ENCODE measurements at regions not wholly inside any gene's neighbourhood (a gene's known extent, or its start where the extent isn't known, plus 50 kb on each side); places are given as distances from the start of the nearest gene placed in this dataset.
"Not testable (repeated sequence)": the region's sequence is repeated elsewhere in the genome, so short reads cannot be mapped to it uniquely, and the experiment has no call there.

- H3K4me1 ChIP-seq, result no peaks in the 10 kb centered on the region
- no peaks in the 10 kb centered on the region for H3K27me3 ChIP-seq
- H3K4me3 ChIP-seq, result no peak overlapping the region
- intact Hi-C loops (cut with DNase I), result no loop called here
- no peak for FAIRE-seq
- TF ChIP-seq CTCF (IDR thresholded peaks at IDR 0.05), result no peak
- no peaks in the 10 kb centered on the region for H3K36me3 ChIP-seq
- no peak overlapping the region for H3K27ac ChIP-seq
- ATAC-seq, result no peak
- no peak for DNase-seq
- 84 to 97% methylated on average over 2 of the region's 2 CpGs for WGBS, 2 donors
- no peaks in the 10 kb centered on the region for H3K9me3 ChIP-seq
These were observed 227.8 kb upstream of the SPRY1 start for GRCh38 chr4:123168812-123169211.

DNA sequence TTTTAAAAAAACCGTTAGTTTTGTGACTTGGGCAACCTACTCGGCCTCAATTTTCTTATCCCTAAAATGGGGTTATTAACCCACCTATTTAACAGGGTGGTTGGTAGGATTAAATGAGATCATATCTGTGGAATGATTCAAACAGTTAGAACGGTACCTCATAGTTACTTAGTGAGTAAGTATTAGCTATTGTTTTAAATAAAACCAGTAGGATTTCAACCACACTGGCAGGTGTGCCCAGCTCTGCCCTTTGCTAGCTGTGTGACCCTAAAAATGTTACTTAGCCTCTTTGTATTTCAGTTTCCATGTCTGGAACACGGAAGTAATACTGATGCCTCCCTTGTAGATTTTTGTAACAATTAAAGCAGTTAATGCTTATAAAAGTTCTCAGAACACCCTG, 225.8 kb upstream of the SPRY1 start:
- no peak for ATAC-seq
- intact Hi-C loops (cut with DNase I), result no loop called here

GRCh38 chr4:123176605-123177004, 220.0 kb upstream of the SPRY1 start:
- FAIRE-seq (no peak), ATAC-seq (no peak), DNase-seq (no peak)
- no peak overlapping the region for H3K27ac ChIP-seq
- H3K4me1 ChIP-seq, result no peaks in the 10 kb centered on the region
- H3K9me3 ChIP-seq, result no peaks in the 10 kb centered on the region
- H3K36me3 ChIP-seq, result no peaks in the 10 kb centered on the region
- TF ChIP-seq CTCF (IDR thresholded peaks at IDR 0.05), result no peak
- WGBS, 2 donors, result 49 to 77% methylated on average over 2 of the region's 2 CpGs
- intact Hi-C loops (cut with DNase I), result no loop called here
- H3K4me3 ChIP-seq, result no peak overlapping the region
- no peaks in the 10 kb centered on the region for H3K27me3 ChIP-seq

More for the DNA sequence above, 225.8 kb upstream of the SPRY1 start:
- Histone ChIP-seq H3K4me1 (no peaks in the 10 kb centered on the region), H3K9me3 (no peaks in the 10 kb centered on the region), H3K27me3 (no peaks in the 10 kb centered on the region), H3K36me3 (no peaks in the 10 kb centered on the region), H3K27ac (no peak overlapping the region), H3K4me3 (no peak overlapping the region)
- TF ChIP-seq CTCF (IDR thresholded peaks at IDR 0.05), result no peak
- FAIRE-seq, result no peak
- DNase-seq, result no peak
- 88 to 95% methylated on average over 4 of the region's 4 CpGs for WGBS, 2 donors

DNA sequence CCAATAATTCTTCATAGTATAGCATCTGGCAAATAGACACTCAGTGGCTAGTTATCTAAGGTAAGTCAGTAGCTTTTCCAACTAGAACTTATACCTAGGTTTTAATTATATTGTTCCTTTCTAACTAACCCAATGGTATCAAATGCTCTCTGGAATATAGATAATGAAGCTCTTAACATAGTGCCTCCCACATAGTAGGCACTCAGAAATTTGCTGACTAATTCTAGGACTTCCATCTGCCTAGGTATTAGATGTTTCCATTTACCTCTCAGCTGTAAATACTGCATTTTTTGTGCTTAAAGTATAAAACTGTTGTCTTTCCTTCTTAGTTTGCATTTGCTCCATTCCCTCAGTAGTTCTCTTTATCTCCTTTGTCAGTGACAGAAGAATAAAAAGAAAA, 214.3 kb upstream of the SPRY1 start:
- TF ChIP-seq CTCF (IDR thresholded peaks at IDR 0.05), result no peak
- H3K36me3 ChIP-seq, result no peaks in the 10 kb centered on the region
- DNase-seq, result no peak
- H3K27me3 ChIP-seq, result no peaks in the 10 kb centered on the region
- FAIRE-seq, result no peak
- intact Hi-C loops (cut with DNase I), result no loop called here
- no peaks in the 10 kb centered on the region for H3K4me1 ChIP-seq
- ATAC-seq, result no peak
- H3K27ac ChIP-seq, result no peak overlapping the region
- H3K9me3 ChIP-seq, result no peaks in the 10 kb centered on the region
- H3K4me3 ChIP-seq, result no peak overlapping the region

DNA sequence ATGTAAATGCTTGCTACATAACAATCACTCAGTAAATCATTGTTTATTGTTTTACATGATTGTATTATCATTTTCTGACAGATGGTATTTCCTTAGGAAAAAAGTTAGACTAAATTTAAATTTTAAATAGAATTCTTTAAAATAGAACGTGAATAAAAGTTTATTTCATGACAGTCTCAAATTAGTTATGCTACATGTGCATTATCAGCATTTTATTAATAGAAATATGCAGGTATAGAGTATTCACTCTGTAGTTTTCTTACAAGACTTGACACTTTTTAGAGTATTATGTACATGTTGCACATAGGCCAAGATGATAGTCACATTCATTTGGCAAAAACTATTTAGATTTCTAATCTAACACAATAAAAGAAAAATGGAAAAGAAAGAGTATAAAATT, 213.3 kb upstream of the SPRY1 start:
- Histone ChIP-seq H3K36me3 (no peaks in the 10 kb centered on the region), H3K27me3 (no peaks in the 10 kb centered on the region), H3K27ac (no peak overlapping the region), H3K9me3 (no peaks in the 10 kb centered on the region), H3K4me1 (no peaks in the 10 kb centered on the region), H3K4me3 (no peak overlapping the region)
- TF ChIP-seq CTCF (IDR thresholded peaks at IDR 0.05), result no peak
- 84 to 90% methylated on average over 1 of the region's 1 CpG for WGBS, 2 donors
- ATAC-seq, result no peak
- intact Hi-C loops (cut with DNase I), result no loop called here
- no peak for FAIRE-seq
- DNase-seq, result no peak

DNA sequence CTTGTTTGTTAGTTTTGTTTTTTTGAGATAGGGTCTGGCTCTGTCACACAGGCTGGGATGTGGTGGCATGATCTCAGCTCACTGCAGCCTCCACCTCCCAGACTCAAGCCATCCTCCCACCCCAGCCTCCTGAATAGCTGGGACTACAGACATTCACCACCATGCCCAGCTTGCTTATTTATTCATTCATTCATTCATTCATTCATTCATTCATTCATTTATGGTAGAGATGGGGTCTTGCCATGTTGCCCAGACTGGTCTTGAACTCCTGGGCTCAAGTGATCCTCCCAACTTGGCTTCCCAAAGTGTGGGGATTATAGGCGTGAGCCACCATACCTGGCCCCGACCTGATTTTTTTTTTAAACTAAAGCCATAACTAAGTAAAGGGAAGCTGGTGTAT, 212.8 kb upstream of the SPRY1 start:
- H3K36me3 ChIP-seq; H3K4me3 ChIP-seq; intact Hi-C loops (cut with DNase I); ATAC-seq; H3K9me3 ChIP-seq; H3K27me3 ChIP-seq; H3K27ac ChIP-seq; DNase-seq; H3K4me1 ChIP-seq; FAIRE-seq: not testable (repeated sequence)
- 97 to 98% methylated on average over 2 of the region's 2 CpGs for WGBS, 2 donors

Measured in pancreas (tissue), 10 donors.